Gastroesophageal sphincter (tissue), 4 donors: ENCODE measurements at regions not wholly inside any gene's neighbourhood (a gene's known extent, or its start where the extent isn't known, plus 50 kb on each side); places are given as distances from the start of the nearest gene placed in this dataset.

ENCODE experiments used
- ATAC-seq: fragments of 150-250 bp; one replicate; pipeline ENCODE4 v1.9.1; 2016; ENCODE audit warnings: mild to moderate bottlenecking, moderate library complexity
- H3K27ac ChIP-seq, 4 donors: fragments of 200-600 bp; sonication (generic) in 3 of 4; 1 replicate in 3 of 4; 2 replicates in 1 of 4; pipeline ENCODE4 v1.5.1; 2016 to 2019
- H3K27me3 ChIP-seq: fragments of 200-600 bp; sonication (generic); one replicate; pipeline ENCODE4 v1.5.1; 2019
- H3K36me3 ChIP-seq, 2 donors: fragments of 200-600 bp; sonication (generic); one replicate each; pipeline ENCODE4 v1.5.1; 2019; ENCODE audit warnings: control low read depth in 1 of 2
- H3K4me1 ChIP-seq, 3 donors: fragments of 200-600 bp; sonication (generic); 1 replicate in 2 of 3; 2 replicates in 1 of 3; pipeline ENCODE4 v1.5.1; 2016 to 2019; ENCODE audit warnings: control low read depth in 2 of 3
- H3K4me3 ChIP-seq, 2 donors: fragments of 200-600 bp; sonication (generic); one replicate each; pipeline ENCODE4 v1.5.1; 2019; ENCODE audit warnings: mild to moderate bottlenecking in 1 of 2, moderate library complexity in 1 of 2
- H3K9me3 ChIP-seq, 3 donors: fragments of 200-600 bp; sonication (generic); one replicate each; pipeline ENCODE4 v1.5.1; 2017 to 2019; ENCODE audit warnings: control low read depth in 2 of 3
- EP300 ChIP-seq: sonication (generic); formaldehyde crosslinking; IDR thresholded peaks from one replicate; pipeline ENCODE4 v1.6.1; 2017; ENCODE audit warnings: antibody characterized with exemption, mild to moderate bottlenecking
- POLR2A ChIP-seq, 2 donors: fragments of 450-650 bp; IDR thresholded peaks; one replicate each; pipeline ENCODE4 v1.6.1; 2017; ENCODE audit warnings: antibody characterized with exemption in 2 of 2, mild to moderate bottlenecking in 2 of 2, moderate library complexity in 1 of 2
- POLR2AphosphoS5 ChIP-seq: sonication (generic); formaldehyde crosslinking; IDR thresholded peaks from one replicate; pipeline ENCODE4 v1.6.1; 2017; ENCODE audit warnings: antibody characterized with exemption
- WGBS, 2 donors: methylation state at CpG; one replicate each; pipeline ENCODE4 v1.1.5; 2018; ENCODE audit warnings: low coverage in 1 of 2; 5-methylcytosine and 5-hydroxymethylcytosine counted together
- TF ChIP-seq, protein P1 (sequence below), 4 experiments: fragments of 200-600 bp in 2 of 4; fragments of 450-650 bp in 2 of 4; sonication (generic) in 1 of 4; IDR thresholded peaks; one replicate each; pipeline ENCODE4 v1.5.1; 2017 to 2019; ENCODE audit warnings: antibody characterized with exemption in 4 of 4, mild to moderate bottlenecking in 2 of 4, moderate library complexity in 2 of 4

DNA sequence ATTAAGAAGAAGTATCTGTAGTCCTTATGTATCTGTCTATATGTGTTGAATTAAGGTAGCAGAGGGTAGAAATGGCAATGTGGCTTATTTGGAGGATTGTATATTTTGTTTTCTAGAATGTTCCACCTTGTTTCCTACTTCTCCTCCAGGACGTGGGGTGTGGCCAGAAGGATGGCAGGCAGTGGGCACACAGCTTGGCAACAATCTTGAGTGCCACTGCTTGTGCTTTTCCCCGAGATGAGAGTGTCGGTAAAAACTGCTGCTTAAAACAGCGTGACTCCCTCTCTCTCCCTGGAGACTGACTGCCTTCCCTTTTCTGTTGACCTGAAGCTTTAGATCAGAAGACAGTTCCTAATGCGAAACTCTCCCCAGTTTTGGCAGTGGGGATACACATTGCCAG lies 61.2 kb downstream of the FAT3 start:
- no peak for ATAC-seq

DNA sequence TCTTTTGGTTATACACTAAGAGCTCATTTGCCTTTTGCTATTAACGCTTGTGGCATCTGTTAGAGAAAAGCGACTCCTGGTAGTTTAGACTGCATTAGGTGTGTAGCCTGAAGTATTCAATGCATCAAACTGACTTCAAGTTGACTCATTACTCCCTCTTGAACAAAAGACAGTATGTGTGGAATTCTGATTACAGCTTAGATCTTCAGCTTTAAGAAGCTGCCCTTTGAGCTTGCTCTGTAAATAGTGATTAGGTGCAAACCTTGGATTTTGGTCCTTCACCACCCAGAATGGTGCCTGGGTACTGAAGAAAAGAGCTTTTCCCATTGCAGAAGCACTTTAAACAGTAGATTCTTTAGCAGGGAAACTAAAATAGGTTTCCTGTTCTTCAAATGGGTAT lies 62.1 kb downstream of the FAT3 start:
- no peak overlapping the region for H3K4me3 ChIP-seq
- TF ChIP-seq POLR2AphosphoS5 (no peak), EP300 (no peak), POLR2A (IDR thresholded peaks at IDR 0.05) (no peak)
- TF ChIP-seq, protein P1, sequence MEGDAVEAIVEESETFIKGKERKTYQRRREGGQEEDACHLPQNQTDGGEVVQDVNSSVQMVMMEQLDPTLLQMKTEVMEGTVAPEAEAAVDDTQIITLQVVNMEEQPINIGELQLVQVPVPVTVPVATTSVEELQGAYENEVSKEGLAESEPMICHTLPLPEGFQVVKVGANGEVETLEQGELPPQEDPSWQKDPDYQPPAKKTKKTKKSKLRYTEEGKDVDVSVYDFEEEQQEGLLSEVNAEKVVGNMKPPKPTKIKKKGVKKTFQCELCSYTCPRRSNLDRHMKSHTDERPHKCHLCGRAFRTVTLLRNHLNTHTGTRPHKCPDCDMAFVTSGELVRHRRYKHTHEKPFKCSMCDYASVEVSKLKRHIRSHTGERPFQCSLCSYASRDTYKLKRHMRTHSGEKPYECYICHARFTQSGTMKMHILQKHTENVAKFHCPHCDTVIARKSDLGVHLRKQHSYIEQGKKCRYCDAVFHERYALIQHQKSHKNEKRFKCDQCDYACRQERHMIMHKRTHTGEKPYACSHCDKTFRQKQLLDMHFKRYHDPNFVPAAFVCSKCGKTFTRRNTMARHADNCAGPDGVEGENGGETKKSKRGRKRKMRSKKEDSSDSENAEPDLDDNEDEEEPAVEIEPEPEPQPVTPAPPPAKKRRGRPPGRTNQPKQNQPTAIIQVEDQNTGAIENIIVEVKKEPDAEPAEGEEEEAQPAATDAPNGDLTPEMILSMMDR (IDR thresholded peaks at IDR 0.05) = no peak
- no peak for ATAC-seq
- peaks cover 0 to 6% (median 0%) of the 10 kb centered on the region in 3 donors for H3K4me1 ChIP-seq
- no peaks in the 10 kb centered on the region for H3K27me3 ChIP-seq
- H3K27ac ChIP-seq = no peak overlapping the region
- H3K36me3 ChIP-seq = no peaks in the 10 kb centered on the region
- H3K9me3 ChIP-seq = no peaks in the 10 kb centered on the region
- WGBS, 2 donors = 93 to 100% methylated on average over 2 of the region's 2 CpGs

More for the DNA sequence above, 61.2 kb downstream of the FAT3 start:
- no peak overlapping the region for H3K27ac ChIP-seq
- WGBS, 2 donors = 76 to 84% methylated on average over 3 of the region's 5 CpGs
- TF ChIP-seq POLR2A (IDR thresholded peaks at IDR 0.05) (no peak), POLR2AphosphoS5 (no peak), EP300 (no peak)
- TF ChIP-seq, protein P1 (IDR thresholded peaks at IDR 0.05) = no peak
- H3K4me1 ChIP-seq = peaks cover 0 to 6% (median 0%) of the 10 kb centered on the region in 3 donors
- no peaks in the 10 kb centered on the region for H3K27me3 ChIP-seq
- no peak overlapping the region for H3K4me3 ChIP-seq
- H3K9me3 ChIP-seq = no peaks in the 10 kb centered on the region
- H3K36me3 ChIP-seq = no peaks in the 10 kb centered on the region

DNA sequence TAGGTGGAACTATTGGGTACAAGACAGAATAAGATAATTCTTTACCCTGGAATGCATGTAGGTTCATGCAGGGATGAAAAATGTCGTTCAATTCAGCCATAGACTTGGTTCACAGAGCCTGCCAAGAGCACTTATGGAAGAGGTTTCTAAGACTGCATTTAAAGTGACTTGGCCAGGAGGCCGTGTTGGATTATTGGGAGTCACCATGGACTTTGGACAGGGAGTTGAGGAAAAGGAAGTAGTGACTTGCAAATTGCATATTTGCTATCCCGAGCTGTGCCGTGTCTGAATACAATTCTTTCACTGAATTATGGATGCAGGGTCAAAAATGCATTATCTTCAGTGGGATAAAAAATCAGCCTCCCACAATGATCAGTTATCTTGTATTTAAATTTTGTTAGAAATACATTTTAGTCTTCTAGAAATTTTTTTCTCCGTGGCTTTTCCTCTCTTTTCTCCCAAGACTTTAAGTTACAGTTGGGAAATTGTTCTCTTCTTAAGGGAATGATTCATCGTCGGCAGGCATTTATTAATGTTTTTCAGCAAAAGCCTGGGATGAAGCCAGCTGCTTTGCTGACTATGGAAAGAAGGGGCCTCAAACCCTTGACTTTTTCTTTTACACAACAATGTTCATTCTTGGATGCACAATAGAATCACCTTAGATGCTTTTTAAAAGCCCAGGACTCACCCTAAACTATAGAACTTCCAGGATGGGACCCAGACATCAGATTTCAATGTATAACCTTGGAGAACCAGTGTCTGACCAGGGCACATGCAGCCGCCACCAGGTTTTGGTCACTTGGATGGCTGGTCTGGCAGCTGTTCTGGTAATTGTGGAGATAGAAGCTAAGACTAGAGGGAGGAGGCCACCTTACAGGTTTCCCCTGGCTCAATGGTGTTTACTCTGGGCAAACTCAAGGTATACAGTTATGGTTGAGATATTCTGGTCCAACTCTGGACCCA lies 70.8 kb downstream of the FAT3 start:
- no peak for ATAC-seq
- no peaks in the 10 kb centered on the region for H3K4me1 ChIP-seq
- H3K36me3 ChIP-seq = no peaks in the 10 kb centered on the region
- no peak overlapping the region for H3K27ac ChIP-seq
- H3K9me3 ChIP-seq = peaks cover 0 to 5% (median 0%) of the 10 kb centered on the region in 3 donors
- no peaks in the 10 kb centered on the region for H3K27me3 ChIP-seq
- TF ChIP-seq POLR2AphosphoS5 = no peak
- TF ChIP-seq, protein P1 (IDR thresholded peaks at IDR 0.05) = no peak
- WGBS, 2 donors = 58 to 64% methylated on average over 5 to 8 of the region's 8 CpGs
- H3K4me3 ChIP-seq = no peak overlapping the region

DNA sequence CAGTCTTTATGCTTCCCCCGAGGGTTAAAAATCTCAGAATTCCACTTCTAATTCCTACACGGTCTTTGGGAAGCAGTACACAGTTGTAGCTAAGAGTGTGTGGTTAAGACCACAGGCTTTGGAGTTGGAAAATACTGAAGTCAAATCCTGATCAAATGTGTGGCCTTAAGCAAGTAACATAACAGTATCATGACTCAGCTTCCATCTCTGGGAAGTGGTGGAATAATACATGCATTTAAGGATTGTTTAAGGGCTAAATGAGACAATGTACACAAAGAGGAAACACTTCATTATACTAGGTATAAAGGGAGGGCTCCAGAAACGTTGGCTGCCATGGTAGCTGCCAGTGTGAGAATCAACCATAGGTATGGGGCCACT lies 71.5 kb downstream of the FAT3 start:
- Histone ChIP-seq H3K27ac (no peak overlapping the region), H3K9me3 (peaks cover 0 to 5% (median 0%) of the 10 kb centered on the region in 3 donors), H3K4me3 (no peak overlapping the region), H3K4me1 (no peaks in the 10 kb centered on the region), H3K27me3 (no peaks in the 10 kb centered on the region), H3K36me3 (no peaks in the 10 kb centered on the region)
- no peak for TF ChIP-seq EP300
- no peak for TF ChIP-seq POLR2A (IDR thresholded peaks at IDR 0.05)
- TF ChIP-seq, protein P1 (IDR thresholded peaks at IDR 0.05) = no peak
- no peak for TF ChIP-seq POLR2AphosphoS5
- WGBS, 2 donors = 43 to 98% methylated on average over 1 to 3 of the region's 3 CpGs
- no peak for ATAC-seq
